A673 (cell line): ENCODE measurements at regions not wholly inside any gene's neighbourhood (a gene's known extent, or its start where the extent isn't known, plus 50 kb on each side); places are given as distances from the start of the nearest gene placed in this dataset.

Source experiments
- EZH2 ChIP-seq: fragments of 200-600 bp; sonication (generic); IDR thresholded peaks from 2 replicates; pipeline ENCODE4 v1.6.1; 2017; ENCODE audit warnings: borderline replicate concordance, low read depth, mild to moderate bottlenecking, mixed read lengths, antibody characterized with exemption, low read length; ENCODE audit not compliant: poor library complexity, severe bottlenecking
- TF ChIP-seq, protein P1 (sequence below): fragments of 300-800, 200-600 bp; sonication (generic); conservative IDR thresholded peaks from 2 replicates; pipeline ENCODE4 v1.5.1; 2017; ENCODE audit warnings: low read depth, mild to moderate bottlenecking, antibody characterized with exemption, low read length, moderate library complexity, mixed read lengths

DNA sequence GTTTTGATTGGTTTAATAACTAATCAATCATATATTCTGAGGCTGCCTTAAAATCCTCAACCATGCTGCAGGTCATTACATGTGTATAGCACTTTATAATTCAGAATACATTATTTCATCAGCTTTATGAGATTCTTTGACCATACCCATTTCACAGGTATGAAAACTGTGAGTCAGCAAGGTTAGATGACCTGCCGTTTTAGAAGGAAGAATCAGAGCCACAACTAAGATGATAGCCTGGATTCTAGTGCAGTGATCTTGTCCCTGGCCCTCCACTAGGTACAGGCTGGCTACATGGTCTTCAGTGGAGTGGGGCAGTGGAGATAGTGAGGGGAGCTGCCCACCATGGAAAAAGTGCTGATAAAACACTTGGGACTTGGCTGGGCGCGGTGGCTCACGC lies 154.4 kb upstream of the MAX start:
- TF ChIP-seq, protein P1, sequence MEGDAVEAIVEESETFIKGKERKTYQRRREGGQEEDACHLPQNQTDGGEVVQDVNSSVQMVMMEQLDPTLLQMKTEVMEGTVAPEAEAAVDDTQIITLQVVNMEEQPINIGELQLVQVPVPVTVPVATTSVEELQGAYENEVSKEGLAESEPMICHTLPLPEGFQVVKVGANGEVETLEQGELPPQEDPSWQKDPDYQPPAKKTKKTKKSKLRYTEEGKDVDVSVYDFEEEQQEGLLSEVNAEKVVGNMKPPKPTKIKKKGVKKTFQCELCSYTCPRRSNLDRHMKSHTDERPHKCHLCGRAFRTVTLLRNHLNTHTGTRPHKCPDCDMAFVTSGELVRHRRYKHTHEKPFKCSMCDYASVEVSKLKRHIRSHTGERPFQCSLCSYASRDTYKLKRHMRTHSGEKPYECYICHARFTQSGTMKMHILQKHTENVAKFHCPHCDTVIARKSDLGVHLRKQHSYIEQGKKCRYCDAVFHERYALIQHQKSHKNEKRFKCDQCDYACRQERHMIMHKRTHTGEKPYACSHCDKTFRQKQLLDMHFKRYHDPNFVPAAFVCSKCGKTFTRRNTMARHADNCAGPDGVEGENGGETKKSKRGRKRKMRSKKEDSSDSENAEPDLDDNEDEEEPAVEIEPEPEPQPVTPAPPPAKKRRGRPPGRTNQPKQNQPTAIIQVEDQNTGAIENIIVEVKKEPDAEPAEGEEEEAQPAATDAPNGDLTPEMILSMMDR: no peak
- no peak for TF ChIP-seq EZH2
